ENCODE measurements at regions not wholly inside any gene's neighbourhood (a gene's known extent, or its start where the extent isn't known, plus 50 kb on each side); places are given as distances from the start of the nearest gene placed in this dataset.

GRCh38 chr10:125448596-125448995, 234.4 kb downstream of the TEX36 start:
- POLR2A ChIA-PET, result no interaction called here
- no peak overlapping the region for H3K27ac Mint-ChIP-seq

GRCh38 chr10:125444790-125445189, 238.2 kb downstream of the TEX36 start:
- CTCF ChIA-PET, result no interaction called here
- TF ChIP-seq CTCF (IDR thresholded peaks at IDR 0.05), result no peak
- intact Hi-C loops (cut with micrococcal nuclease), result no loop called here
- Mint-ChIP-seq H3K9me3 (no peaks in the 10 kb centered on the region), H3K27me3 (no peaks in the 10 kb centered on the region), H3K36me3 (ENCODE audit: low read depth) (no peaks in the 10 kb centered on the region), H3K27ac (no peak overlapping the region), H3K4me3 (no peak overlapping the region), H3K4me1 (no peaks in the 10 kb centered on the region)
- no peak for ATAC-seq (ENCODE audit: low read depth)
- POLR2A ChIA-PET, result no interaction called here
- DNase-seq, result no peak

More at GRCh38 chr10:125448596-125448995, 234.4 kb downstream of the TEX36 start:
- no peak overlapping the region for H3K4me3 Mint-ChIP-seq
- no peaks in the 10 kb centered on the region for H3K36me3 Mint-ChIP-seq (ENCODE audit: low read depth)
- H3K4me1 Mint-ChIP-seq, result no peaks in the 10 kb centered on the region
- ATAC-seq (ENCODE audit: low read depth), result no peak
- intact Hi-C loops (cut with micrococcal nuclease), result no loop called here
- no peak for TF ChIP-seq CTCF (IDR thresholded peaks at IDR 0.05)
- H3K9me3 Mint-ChIP-seq, result no peaks in the 10 kb centered on the region
- no peak for DNase-seq
- CTCF ChIA-PET, result no interaction called here
- H3K27me3 Mint-ChIP-seq, result no peaks in the 10 kb centered on the region

GRCh38 chr10:125442856-125443540, 240.0 kb downstream of the TEX36 start:
- ATAC-seq (ENCODE audit: low read depth) (no peak), DNase-seq (no peak)
- H3K36me3 Mint-ChIP-seq (ENCODE audit: low read depth), result no peaks in the 10 kb centered on the region
- ChIA-PET CTCF (no interaction called here), POLR2A (no interaction called here)
- no peak overlapping the region for H3K27ac Mint-ChIP-seq
- no peak for TF ChIP-seq CTCF (IDR thresholded peaks at IDR 0.05)
- H3K4me1 Mint-ChIP-seq, result no peaks in the 10 kb centered on the region
- no peaks in the 10 kb centered on the region for H3K9me3 Mint-ChIP-seq
- no peak overlapping the region for H3K4me3 Mint-ChIP-seq
- H3K27me3 Mint-ChIP-seq, result no peaks in the 10 kb centered on the region
- intact Hi-C loops (cut with micrococcal nuclease), result no loop called here

- DNase-seq, result no peak
- Mint-ChIP-seq H3K27me3 (no peaks in the 10 kb centered on the region), H3K27ac (no peak overlapping the region), H3K36me3 (ENCODE audit: low read depth) (no peaks in the 10 kb centered on the region), H3K4me1 (no peaks in the 10 kb centered on the region), H3K4me3 (no peak overlapping the region), H3K9me3 (no peaks in the 10 kb centered on the region)
- no peak for TF ChIP-seq CTCF (IDR thresholded peaks at IDR 0.05)
- ChIA-PET POLR2A (no interaction called here), CTCF (no interaction called here)
- no peak for ATAC-seq (ENCODE audit: low read depth)
- intact Hi-C loops (cut with micrococcal nuclease), result no loop called here
Measured at GRCh38 chr10:125441151-125441550, 241.8 kb downstream of the TEX36 start.

- no peak for DNase-seq
Measured at GRCh38 chr10:125431149-125431548, 251.8 kb downstream of the TEX36 start.

More at GRCh38 chr10:125431149-125431548, 251.8 kb downstream of the TEX36 start:
- H3K9me3 Mint-ChIP-seq, result peaks cover 7% of the 10 kb centered on the region
- POLR2A ChIA-PET, result no interaction called here
- no peak overlapping the region for H3K27ac Mint-ChIP-seq
- no peaks in the 10 kb centered on the region for H3K4me1 Mint-ChIP-seq
- no peak overlapping the region for H3K4me3 Mint-ChIP-seq
- intact Hi-C loops (cut with micrococcal nuclease), result no loop called here
- ATAC-seq (ENCODE audit: low read depth), result no peak
- no peaks in the 10 kb centered on the region for H3K27me3 Mint-ChIP-seq
- no peak for TF ChIP-seq CTCF (IDR thresholded peaks at IDR 0.05)
- H3K36me3 Mint-ChIP-seq (ENCODE audit: low read depth), result no peaks in the 10 kb centered on the region
- CTCF ChIA-PET, result no interaction called here
